Ishikawa (cell line): ENCODE measurements at regions not wholly inside any gene's neighbourhood (a gene's known extent, or its start where the extent isn't known, plus 50 kb on each side); places are given as distances from the start of the nearest gene placed in this dataset.

ENCODE experiments used
- CEBPB ChIP-seq: IDR thresholded peaks from 2 replicates; pipeline ENCODE4 v1.6.1; 2012
- CREB1 ChIP-seq: IDR thresholded peaks from 2 replicates; pipeline ENCODE4 v1.6.1; 2012; ENCODE audit warnings: low read depth
- EGR1 ChIP-seq: IDR thresholded peaks from 2 replicates; pipeline ENCODE4 v1.6.1; 2012
- EP300 ChIP-seq: IDR thresholded peaks from 2 replicates; pipeline ENCODE4 v1.6.1; 2012; ENCODE audit warnings: borderline replicate concordance
- FOXM1 ChIP-seq: IDR thresholded peaks from 2 replicates; pipeline ENCODE4 v1.6.1; 2012; ENCODE audit warnings: low read depth, borderline replicate concordance
- NFIC ChIP-seq: IDR thresholded peaks from 2 replicates; pipeline ENCODE4 v1.6.1; 2012
- RAD21 ChIP-seq: IDR thresholded peaks from 2 replicates; pipeline ENCODE4 v1.6.1; 2012; ENCODE audit warnings: low read depth
- TAF1 ChIP-seq: IDR thresholded peaks from 2 replicates; pipeline ENCODE4 v1.6.1; 2012; ENCODE audit warnings: low read depth, mild to moderate bottlenecking
- TCF12 ChIP-seq: IDR thresholded peaks from 2 replicates; pipeline ENCODE4 v1.6.1; 2012; ENCODE audit warnings: low read depth
- TEAD4 ChIP-seq: IDR thresholded peaks from 2 replicates; pipeline ENCODE4 v1.6.1; 2012
- YY1 ChIP-seq: IDR thresholded peaks from 2 replicates; pipeline ENCODE4 v1.6.1; 2012; ENCODE audit warnings: low read depth
- ZBTB7A ChIP-seq: IDR thresholded peaks from 2 replicates; pipeline ENCODE4 v1.6.1; 2012; ENCODE audit warnings: low read depth
- TF ChIP-seq, protein P1 (sequence below): IDR thresholded peaks from 2 replicates; pipeline ENCODE4 v1.6.1; 2012; ENCODE audit warnings: low read depth, mild to moderate bottlenecking
- TF ChIP-seq, protein P2 (sequence below): IDR thresholded peaks from 2 replicates; pipeline ENCODE4 v1.6.1; 2012
- TF ChIP-seq, protein P3 (sequence below): IDR thresholded peaks from 2 replicates; pipeline ENCODE4 v1.6.1; 2012

DNA sequence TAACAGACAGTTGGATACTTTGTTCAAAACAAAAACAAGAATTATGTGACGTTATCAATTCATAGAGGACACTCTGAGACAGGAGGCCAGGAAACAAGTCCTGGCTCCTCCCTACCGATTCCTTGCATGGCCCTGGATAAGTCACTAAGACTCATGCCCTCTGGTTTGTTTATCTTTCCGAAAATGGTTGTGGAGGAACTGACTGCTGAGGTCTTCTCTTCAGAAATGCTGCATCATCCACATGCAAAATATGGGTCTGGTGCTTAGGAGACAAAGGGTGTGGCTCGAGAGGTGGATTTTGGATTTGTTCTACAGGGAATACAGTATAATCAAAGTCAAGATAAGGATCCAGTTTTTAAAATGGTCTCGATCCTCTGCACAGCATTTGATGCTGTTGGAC is 130.9 kb downstream of the RELL1 start:
- TF ChIP-seq, protein P1, sequence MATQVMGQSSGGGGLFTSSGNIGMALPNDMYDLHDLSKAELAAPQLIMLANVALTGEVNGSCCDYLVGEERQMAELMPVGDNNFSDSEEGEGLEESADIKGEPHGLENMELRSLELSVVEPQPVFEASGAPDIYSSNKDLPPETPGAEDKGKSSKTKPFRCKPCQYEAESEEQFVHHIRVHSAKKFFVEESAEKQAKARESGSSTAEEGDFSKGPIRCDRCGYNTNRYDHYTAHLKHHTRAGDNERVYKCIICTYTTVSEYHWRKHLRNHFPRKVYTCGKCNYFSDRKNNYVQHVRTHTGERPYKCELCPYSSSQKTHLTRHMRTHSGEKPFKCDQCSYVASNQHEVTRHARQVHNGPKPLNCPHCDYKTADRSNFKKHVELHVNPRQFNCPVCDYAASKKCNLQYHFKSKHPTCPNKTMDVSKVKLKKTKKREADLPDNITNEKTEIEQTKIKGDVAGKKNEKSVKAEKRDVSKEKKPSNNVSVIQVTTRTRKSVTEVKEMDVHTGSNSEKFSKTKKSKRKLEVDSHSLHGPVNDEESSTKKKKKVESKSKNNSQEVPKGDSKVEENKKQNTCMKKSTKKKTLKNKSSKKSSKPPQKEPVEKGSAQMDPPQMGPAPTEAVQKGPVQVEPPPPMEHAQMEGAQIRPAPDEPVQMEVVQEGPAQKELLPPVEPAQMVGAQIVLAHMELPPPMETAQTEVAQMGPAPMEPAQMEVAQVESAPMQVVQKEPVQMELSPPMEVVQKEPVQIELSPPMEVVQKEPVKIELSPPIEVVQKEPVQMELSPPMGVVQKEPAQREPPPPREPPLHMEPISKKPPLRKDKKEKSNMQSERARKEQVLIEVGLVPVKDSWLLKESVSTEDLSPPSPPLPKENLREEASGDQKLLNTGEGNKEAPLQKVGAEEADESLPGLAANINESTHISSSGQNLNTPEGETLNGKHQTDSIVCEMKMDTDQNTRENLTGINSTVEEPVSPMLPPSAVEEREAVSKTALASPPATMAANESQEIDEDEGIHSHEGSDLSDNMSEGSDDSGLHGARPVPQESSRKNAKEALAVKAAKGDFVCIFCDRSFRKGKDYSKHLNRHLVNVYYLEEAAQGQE: no peak
- TF ChIP-seq EGR1 (no peak), NFIC (no peak), CEBPB (no peak), FOXM1 (no peak), TEAD4 (no peak), TCF12 (no peak), EP300 (no peak), ZBTB7A (no peak), CREB1 (no peak), TAF1 (no peak), RAD21 (no peak), YY1 (no peak)
- TF ChIP-seq, protein P2, sequence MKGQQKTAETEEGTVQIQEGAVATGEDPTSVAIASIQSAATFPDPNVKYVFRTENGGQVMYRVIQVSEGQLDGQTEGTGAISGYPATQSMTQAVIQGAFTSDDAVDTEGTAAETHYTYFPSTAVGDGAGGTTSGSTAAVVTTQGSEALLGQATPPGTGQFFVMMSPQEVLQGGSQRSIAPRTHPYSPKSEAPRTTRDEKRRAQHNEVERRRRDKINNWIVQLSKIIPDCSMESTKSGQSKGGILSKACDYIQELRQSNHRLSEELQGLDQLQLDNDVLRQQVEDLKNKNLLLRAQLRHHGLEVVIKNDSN: no peak
- TF ChIP-seq, protein P3, sequence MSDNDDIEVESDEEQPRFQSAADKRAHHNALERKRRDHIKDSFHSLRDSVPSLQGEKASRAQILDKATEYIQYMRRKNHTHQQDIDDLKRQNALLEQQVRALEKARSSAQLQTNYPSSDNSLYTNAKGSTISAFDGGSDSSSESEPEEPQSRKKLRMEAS: no peak

DNA sequence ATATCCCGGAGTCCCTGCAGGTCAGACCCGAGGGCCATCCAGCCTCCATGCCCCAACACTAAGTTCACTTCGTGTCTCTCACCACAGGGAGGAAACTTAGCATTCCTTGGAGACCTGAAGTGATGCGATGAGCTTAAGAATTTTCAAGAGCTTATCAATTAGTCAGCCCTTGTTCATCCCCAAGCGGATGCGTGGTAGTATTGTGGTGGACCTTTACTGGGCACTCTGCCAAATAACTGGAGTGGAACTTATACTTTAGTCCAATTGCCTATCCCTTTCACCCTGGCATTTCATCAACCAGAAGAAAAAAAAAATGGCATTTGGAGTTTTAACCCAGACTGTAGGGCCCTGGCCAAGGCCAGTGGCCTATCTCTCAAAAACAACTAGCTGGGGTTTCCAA is 137.1 kb downstream of the RELL1 start:
- TF ChIP-seq, protein P1: no peak
- TF ChIP-seq YY1: no peak
- TF ChIP-seq NFIC: peak; percentile 63

DNA sequence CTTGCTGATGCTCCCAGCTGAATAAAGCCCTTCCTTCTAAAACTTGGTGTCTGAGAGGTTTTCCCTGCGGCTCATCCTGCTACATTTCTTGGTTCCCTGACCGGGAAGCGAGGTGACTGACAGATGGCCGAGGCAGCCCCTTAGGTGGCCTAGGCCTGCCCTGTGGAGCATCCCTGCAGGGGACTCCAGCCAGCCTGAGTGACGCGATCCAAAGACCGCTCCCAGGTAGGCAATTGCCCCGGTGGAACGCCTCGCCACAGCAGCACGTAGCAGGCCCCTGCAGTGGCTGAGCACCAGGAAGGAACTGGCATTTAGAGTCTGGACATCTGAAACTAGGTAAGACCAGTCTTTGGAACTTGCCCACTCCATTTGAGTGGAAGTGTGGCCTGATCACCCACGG is 139.6 kb downstream of the RELL1 start:
- TF ChIP-seq CREB1: no peak
- no peak for TF ChIP-seq FOXM1
- TF ChIP-seq, protein P2: no peak
- no peak for TF ChIP-seq TCF12
- no peak for TF ChIP-seq EP300
- no peak for TF ChIP-seq NFIC
- no peak for TF ChIP-seq ZBTB7A
- no peak for TF ChIP-seq EGR1
- TF ChIP-seq TEAD4: no peak
- TF ChIP-seq TAF1: no peak
- TF ChIP-seq CEBPB: no peak
- TF ChIP-seq, protein P3: no peak
- TF ChIP-seq, protein P1: no peak

DNA sequence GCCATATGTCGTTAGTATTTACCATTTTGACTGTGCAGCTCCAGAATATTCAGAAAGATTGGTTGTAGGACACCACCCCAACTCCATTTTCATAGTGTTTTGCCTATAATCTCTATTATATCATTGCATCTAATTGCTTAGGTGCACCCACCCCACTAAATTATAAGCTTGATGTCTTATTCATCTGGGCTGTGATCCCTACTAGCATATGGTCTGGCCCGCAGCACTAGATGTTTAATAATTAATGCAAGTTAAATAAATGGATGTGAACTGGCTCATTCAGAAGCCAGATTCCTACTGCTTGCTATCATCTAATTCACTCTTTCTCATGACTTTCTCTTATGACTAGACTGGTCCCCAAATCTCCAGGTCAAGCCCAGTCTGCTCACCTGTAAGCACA is 143.5 kb downstream of the RELL1 start:
- TF ChIP-seq TEAD4 (no peak), FOXM1 (no peak)
- TF ChIP-seq, protein P3: no peak
- TF ChIP-seq, protein P2: no peak
